Embryonic facial prominence (tissue), 1 donor: ENCODE measurements at regions not wholly inside any gene's neighbourhood (a gene's known extent, or its start where the extent isn't known, plus 50 kb on each side); places are given as distances from the start of the nearest gene placed in this dataset.
"Not testable (repeated sequence)": the region's sequence is repeated elsewhere in the genome, so short reads cannot be mapped to it uniquely, and the experiment has no call there.

ENCODE experiments used
- DNase-seq: peaks from one replicate; pipeline ENCODE4 v3.0.0-alpha.2; 2016; ENCODE audit errors: extremely low spot score

GRCh38 chr13:22814433-22814832 lies 366.3 kb upstream of the SGCG start:
- DNase-seq = not testable (repeated sequence)

GRCh38 chr13:22821589-22821988 lies 359.2 kb upstream of the SGCG start:
- no peak for DNase-seq

- no peak for DNase-seq
Measured at GRCh38 chr13:22825186-22825585, 355.6 kb upstream of the SGCG start.

DNA sequence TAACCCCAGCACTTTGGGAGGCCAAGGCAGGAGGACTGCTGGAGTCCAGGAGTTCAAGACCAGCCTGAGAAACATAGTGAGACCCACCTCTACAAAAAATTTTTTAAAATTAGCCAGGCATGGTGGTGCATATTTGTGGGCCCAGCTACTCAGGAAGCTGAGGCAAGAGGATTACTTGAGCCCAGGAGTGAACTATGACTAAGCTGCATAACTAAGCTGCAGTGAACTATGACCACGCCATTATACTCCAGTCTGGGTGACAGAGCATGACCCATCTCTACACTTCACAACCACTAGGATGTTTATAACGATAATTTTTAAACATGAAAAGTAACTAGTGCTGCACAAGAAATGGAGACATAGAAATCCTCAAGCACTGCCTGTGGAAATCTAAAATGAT lies 352.7 kb upstream of the SGCG start:
- no peak for DNase-seq

- no peak for DNase-seq
Measured at GRCh38 chr13:22836475-22836874, 344.3 kb upstream of the SGCG start.

- DNase-seq = no peak
Measured at GRCh38 chr13:22837980-22838647, 342.7 kb upstream of the SGCG start.

GRCh38 chr13:22839603-22840530 lies 340.9 kb upstream of the SGCG start:
- DNase-seq = no peak

- no peak for DNase-seq
Measured at GRCh38 chr13:22846551-22846950, 334.2 kb upstream of the SGCG start.

DNA sequence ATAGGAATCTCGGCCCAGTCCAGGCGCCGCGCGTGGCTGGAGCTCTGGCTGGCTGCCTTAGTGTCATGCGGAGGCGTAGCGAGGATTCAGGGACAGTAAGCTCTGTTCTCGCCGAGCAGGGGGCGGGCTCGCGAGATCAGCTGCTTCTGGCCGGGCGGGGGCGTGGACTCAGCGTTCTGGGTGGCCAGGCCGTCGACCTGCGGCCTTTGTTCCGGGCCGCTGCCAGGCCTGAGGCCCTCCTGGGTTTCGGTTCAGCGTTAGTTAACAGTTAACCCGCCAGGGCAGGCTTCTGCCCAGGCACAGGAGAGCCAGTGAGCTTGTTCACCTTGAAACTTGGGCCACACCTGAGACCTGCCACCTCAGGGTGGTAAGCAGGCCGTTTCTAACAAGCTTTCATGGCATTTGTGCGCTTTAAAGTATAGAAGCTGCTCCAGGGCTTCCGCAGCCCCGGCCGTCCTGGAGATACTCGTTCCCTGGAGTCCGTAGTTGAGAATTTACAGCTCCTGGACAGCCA lies 332.2 kb upstream of the SGCG start:
- DNase-seq = no peak

DNA sequence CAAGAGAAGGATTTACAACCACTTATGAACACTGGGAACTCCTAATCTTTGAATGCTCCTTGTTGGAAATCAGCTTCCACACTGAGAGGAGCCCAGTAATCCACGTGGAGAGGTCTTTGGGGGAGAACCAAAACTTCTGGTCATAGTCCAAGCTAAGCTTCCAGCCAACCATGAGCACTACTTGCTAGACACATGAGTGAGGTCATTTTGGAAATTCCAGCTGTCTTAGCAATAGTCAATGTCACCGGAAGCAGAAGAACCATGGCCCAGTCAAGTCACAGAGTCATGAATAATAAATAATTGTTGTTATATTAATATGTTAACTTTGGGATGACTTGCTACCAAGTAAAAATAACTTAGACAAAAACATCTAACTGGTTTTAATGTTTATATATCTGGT lies 324.9 kb upstream of the SGCG start:
- DNase-seq = no peak

DNA sequence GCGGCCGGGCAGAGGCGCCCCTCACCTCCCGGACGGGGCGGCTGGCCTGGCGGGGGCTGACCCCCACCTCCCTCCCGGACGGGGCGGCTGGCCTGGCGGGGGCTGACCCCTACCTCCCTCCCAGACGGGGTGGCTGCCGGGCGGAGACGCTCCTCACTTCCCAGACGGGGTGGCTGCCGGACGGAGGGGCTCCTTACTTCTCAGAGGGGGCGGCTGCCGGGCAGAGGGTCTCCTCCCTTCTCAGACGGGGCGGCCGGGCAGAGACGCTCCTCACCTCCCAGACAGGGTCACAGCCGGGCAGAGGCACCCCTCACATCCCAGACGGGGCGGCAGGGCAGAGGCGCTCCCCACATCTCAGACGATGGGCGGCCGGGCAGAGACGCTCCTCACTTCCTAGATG lies 321.8 kb upstream of the SGCG start:
- DNase-seq = not testable (repeated sequence)

DNA sequence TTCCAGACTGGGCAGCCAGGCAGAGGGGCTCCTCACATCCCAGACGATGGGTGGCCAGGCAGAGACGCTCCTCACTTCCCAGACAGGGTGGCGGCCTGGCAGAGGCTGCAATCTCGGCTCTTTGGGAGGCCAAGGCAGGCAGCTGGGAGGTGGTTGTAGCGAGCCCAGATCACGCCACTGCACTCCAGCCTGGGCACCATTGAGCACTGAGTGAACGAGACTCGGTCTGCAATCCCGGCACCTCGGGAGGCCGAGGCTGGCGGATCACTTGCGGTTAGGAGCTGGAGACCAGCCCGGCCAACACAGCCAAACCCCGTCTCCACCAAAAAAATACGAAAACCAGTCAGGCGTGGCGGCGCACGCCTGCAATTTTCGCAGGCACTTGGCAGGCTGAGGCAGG lies 321.4 kb upstream of the SGCG start:
- DNase-seq = not testable (repeated sequence)

DNA sequence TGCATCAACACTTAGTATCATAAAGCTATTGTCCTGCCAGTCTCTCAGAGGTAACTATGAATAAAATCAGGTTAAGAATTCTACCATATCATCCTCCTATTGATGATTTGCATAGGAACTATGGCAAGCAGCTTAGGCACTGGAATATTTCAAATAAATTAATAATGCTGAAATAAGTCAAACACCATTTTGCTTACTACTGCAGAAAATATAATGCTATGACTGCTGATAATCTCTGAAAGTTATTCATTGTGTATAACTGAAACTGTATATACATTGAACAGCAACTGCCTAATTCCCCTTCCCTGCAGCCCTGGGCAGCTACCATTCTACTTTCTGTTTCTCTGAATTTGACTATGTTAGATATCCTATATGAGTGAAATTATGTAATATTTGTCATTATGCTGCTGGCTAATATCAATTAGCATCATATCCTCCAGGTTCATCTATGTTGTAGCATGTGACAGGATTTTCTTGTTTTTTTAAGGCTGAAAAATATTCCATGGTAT lies 318.8 kb upstream of the SGCG start:
- no peak for DNase-seq

GRCh38 chr13:22862478-22862877 lies 318.3 kb upstream of the SGCG start:
- DNase-seq = peak; percentile 18

DNA sequence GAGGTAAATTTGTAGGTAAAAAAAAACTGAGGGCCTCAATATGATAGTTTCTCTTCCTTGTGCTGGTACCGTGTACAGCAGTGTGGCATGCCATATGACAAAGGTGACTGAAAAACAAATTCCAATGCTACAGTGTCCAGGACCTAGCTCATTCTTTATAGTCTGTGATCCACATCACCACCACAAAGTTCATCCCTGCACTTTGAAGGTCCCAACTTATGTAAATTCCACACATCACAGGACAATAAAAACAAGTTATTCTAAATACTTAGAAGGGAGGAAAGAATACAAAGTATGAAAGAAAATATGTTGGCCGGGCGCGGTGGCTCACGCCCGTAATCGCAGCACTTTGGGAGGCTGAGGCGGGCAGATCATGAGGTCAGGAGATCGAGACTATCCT lies 314.6 kb upstream of the SGCG start:
- no peak for DNase-seq

- no peak for DNase-seq
Measured at GRCh38 chr13:22871231-22871630, 309.5 kb upstream of the SGCG start.

- no peak for DNase-seq
Measured at GRCh38 chr13:22874839-22875238, 305.9 kb upstream of the SGCG start.

DNA sequence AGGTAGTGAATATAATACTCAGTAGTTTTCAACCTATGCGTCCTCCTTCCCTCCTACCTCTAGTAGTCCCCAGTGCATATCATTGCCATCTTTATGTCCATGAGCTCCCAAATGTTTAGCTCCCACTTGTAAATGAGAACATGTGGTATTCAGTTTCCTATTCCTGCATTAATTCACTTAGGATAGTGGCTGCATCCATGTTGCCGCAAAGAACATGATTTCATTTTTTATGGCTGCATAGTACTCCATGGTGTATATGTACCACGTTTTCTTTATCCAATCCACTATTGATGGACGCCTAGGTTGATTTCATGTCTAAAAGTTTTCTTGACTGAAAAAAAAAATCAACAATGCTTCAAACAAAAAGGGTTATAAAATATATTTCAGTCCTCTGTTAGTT lies 303.4 kb upstream of the SGCG start:
- no peak for DNase-seq

GRCh38 chr13:22880741-22881720 lies 299.7 kb upstream of the SGCG start:
- no peak for DNase-seq

DNA sequence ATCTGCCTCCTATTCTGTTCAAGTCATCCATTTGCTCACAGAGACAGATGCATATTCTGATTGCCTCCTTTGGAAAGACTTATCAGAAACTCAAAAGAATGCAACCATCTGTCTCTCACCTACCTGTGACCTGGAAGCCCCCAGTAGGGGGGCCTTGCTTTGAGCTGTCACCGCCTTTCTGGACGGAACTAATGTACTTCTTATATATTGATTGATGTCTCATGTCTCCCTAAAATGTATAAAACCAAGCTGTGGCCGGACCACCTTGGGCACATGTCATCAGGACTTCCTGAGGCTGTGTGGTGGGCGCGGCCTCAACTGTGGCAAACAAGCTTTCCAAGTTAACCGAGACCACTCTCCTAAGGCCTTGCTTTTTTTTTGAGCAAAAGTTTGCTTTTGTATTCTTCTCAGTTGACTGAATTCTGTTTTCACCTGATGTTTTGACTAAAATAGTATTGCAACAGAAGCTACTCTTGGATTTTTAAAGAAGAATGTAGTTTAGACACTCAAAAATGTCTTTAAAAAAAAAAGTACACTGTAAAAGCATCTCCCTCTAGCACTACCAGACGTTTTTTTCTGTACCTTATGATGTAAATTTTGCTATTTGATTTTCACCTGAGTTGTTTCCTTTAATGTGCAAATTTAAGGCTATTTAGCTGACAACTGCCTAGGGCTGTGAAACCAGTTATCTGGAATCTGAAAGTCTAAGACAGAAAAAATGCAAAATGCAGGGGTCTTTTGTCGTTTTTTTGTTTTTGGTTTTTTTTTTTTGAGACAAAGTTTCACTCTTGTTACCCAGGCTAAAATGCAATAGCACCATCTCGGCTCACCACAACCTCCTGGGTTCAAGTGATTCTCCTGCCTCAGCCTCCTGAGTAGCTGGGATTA lies 298.8 kb upstream of the SGCG start:
- not testable (repeated sequence) for DNase-seq
